HG03039 (cell line): ENCODE measurements at regions not wholly inside any gene's neighbourhood (a gene's known extent, or its start where the extent isn't known, plus 50 kb on each side); places are given as distances from the start of the nearest gene placed in this dataset.

Source experiments
- ATAC-seq: cut with Tn5 transposase; IDR thresholded peaks from one replicate; pipeline ENCODE4 v1.9.1; 2021; ENCODE audit warnings: mild to moderate bottlenecking, moderate library complexity; ENCODE audit not compliant: unreplicated experiment

- ATAC-seq: no peak
Observed at GRCh38 chr10:110373857-110374654, 69.3 kb upstream of the SMNDC1 start.

DNA sequence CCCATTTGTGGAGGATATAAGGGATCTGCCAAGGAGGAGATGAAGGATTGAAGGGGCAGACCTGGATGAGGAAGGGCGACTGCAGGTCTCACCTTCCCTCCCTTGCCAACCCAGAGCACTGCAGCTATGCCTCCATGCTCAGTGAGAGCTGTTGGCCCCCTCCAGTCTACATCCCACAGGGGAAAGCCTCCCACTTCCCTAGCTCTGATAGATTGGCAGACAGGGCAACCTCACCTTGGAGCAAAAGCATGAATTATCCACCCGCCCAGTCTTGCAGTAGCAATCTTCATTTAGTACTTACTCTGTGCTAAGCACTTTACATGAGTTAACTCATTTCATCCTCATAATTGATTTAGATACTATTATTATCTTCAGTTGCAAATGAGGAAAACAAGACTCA, 70.4 kb upstream of the SMNDC1 start:
- no peak for ATAC-seq

GRCh38 chr10:110376021-110376766, 71.5 kb upstream of the SMNDC1 start:
- no peak for ATAC-seq

DNA sequence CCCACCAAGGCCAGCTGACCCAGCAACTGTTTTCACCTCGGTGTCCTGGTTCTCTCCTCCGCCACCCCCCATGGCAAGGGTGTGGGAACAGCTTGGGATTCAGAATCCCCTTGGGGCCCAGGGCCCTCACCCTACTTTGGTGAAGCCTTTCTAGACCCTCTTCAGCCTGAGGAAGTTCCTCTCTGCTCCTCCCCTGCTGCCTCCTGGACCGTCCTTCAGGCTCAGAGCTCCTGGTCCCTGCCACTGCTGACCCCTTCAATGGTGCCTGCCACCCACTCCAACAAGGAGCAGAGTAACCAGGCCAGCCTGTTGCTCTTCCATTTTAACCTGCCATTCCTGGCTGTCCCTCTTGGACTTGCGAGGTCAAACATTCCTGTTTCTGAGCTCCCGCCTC, 72.0 kb upstream of the SMNDC1 start:
- ATAC-seq: no peak

DNA sequence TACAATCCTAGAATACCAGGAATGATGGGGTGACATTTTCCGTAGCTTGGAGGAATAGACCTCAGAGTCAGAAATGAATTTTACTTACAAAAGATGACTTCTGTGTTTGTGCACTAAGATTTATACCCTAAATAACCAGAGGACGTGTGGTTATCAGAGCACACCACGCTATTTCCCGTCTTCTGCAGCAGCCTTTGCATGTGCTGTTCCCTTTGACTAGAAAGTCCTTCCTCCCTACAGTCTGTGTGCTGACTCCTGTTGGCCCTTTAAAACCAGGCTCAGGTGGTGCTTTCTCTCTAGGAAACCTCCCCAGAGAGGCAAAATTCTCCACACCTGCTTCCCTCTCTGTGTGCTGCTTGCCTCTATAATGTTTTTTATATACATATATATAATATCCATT, 73.3 kb upstream of the SMNDC1 start:
- ATAC-seq: no peak

GRCh38 chr10:110378533-110379108, 73.9 kb upstream of the SMNDC1 start:
- no peak for ATAC-seq

DNA sequence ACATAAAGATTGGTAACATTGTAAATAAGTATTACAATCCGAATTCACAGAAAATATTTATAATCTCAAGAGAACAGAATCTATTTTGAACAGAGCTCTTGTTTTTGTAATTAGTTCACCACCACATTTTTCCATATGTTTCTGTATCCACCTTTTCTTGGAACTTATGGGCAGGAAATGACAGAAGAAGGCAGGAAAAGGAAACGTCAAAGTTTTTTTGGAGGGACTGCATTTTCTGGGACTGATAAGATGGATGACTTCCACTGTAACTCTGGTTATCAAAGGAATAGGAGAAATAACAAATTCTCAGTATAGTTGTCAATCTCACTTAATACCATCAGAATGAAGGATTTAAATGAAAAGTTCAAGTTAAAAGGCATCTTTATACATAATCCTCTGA, 75.1 kb upstream of the SMNDC1 start:
- ATAC-seq: no peak

- ATAC-seq: no peak
Observed at GRCh38 chr10:110380293-110380692, 75.6 kb upstream of the SMNDC1 start.

DNA sequence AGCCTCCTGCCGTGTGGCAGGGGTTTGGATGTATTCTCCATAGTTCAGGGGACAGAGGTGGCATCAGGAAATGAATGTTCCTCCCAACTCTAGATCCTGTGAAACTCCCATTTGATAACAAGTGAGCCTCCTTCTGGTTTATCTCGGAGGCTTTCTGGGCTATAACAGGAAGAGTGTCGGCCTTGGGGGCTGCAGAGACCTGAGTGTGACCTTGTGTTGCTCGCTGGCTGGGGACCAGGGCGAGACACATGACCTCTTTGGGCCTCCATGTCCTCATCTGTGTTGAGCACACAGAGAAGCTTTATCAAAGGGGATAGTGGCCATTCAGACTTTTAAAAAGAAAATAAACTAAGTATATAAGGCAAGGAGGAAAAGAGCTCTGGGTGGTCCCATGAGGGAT, 78.0 kb upstream of the SMNDC1 start:
- no peak for ATAC-seq

DNA sequence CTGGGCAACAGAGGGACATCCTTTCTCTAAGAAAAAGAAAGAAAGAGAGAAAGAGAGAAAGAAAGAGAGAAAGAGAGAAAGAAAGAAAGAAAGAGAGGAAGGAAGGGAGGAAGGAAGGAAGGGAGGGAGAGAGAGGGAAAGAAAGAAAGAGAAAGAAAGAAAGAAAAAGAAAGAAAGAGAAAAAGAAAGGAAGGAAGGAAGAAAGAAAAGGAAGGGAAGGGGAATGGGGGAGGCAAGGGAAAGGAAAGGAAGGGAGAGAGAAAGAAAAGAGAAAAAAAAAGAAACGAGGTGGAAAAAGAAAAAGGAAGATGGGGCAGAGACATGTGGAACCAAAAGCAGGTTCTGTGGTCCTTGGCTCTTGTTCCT, 82.9 kb upstream of the SMNDC1 start:
- no peak for ATAC-seq

GRCh38 chr10:110387983-110388686, 83.4 kb upstream of the SMNDC1 start:
- peak; percentile 77 for ATAC-seq

DNA sequence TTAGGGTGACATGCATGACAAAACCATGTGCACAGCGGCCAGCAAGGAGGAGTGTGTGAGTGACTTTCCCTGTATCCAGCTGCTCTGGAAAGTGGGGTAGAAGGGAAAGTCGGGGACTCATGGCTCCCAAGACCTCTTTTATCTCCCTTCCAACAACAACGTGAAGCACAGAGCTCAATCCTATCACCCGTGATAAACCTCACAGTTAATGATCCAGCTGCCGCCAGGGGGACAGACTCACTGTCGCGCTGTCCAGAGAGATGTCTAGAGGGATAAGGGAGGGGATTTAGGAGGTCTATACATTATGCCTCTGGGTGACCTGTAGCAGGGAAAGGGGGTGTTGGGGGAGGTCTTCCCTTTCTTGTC, 84.0 kb upstream of the SMNDC1 start:
- no peak for ATAC-seq

- ATAC-seq: no peak
Observed at GRCh38 chr10:110389255-110389654, 84.5 kb upstream of the SMNDC1 start.

DNA sequence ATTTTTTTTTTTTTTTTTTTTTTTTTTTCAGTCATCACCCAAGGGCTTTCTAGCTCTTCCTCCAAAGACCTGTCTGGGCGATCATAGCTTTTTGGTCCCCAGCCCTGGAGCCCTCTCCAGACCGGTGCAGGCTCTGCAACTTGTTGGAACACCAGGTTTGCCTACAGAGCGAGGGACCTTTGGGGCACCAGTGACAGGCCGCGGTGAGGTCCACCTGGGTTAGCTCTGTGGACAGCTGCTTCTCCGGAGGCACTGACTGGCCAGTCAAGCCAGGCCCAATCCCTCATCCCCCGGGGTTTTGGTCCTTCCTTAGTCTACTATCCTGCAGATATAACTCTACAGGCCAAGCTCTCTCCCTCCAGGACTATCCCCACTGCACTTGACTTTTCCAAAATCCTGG, 86.8 kb upstream of the SMNDC1 start:
- no peak for ATAC-seq

- ATAC-seq: no peak
Observed at GRCh38 chr10:110392121-110392520, 87.4 kb upstream of the SMNDC1 start.

DNA sequence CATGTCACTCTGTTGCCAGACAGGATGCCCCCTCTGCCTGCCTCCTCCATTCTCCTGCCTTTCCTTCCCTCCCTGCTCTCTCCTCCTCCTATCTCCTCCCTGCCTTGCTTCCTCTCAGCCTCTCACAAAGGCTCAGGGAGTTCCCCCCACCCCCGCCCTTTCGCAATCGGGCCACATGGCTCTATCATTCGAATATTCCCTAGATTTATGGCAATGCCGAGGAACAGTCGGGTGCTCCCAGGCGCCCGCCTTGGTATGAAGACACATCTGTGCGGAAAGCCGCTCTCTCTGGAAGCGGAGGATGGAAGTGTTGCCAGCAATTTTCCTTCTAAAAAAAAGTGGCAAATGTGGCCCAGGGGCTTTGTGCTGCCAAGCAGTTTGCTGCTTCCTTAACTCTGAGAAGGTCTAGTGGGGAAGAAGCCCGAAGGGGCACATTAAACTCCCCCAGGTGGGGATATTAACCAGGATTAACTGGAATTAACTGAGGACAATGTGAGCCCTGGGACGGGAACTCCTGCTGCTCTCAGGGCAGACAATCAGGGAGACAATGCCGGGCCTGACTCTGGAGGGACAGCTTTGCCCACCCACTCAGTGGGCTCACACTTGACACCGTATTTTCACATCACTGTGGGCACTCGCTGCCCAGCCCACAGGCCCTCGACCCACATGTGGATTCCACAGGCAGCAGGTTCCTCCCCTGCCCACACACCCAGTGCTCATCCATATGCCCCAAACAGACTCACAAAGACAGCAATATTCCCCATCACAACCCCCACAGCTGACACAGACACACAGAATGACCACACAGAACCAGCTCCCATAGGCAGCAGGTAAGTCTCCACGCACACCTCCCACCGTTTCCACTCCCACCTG, 88.4 kb upstream of the SMNDC1 start:
- no peak for ATAC-seq

DNA sequence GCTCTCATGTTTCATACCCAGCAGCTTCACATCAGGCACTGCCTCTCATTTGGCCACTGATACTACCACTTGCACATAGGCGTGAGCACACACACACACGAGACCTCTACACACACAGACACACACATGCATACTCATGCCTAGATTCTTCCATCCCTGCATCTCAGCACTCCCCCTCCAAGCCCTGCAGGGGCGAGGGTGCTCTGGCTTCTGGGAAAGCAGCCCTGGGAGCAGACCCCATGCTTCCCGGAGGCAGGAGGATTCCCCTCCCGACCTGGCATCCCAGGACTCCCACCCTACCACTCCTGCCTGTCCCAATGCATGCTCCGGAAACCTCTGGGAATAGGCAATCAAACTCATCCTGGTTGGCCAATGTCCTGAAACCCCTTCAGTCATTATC, 89.1 kb upstream of the SMNDC1 start:
- no peak for ATAC-seq

DNA sequence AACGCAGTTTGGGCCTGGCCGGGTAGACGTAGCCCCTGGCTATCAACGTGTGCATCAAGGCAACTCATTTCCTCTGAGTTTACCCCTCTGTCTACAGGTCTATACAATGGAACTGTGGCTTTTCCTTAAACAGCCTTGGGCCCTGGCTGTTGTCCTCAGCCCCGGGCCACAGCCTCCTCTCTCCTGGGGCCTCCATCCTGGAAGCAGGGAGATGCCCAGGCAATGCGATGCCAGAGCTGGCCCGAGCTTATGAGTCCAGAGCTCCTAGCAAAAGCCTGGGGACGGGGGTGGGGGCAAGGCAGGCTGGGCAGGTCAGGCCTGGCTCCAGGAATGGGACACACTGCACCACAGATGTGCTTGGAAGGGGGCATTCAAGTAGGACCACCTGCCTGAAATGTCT, 89.6 kb upstream of the SMNDC1 start:
- ATAC-seq: no peak

DNA sequence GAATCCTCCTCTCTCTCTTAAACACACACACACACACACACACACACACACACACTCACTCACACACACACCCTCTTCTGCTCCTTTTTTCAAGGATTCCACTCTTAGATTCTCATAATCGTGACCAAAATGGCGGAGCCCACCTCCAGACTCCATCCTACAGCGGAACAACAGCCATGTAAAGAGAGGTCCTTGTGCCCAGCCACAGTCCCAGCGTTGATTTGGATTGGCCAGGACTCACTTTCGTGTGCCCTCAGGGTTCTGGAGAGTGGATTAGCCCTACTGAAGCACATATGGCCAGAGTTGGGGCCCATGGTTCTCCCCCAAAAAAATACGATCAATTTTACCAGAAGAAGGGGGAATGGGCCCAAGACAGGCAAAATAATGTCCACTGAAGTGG, 90.2 kb upstream of the SMNDC1 start:
- no peak for ATAC-seq

DNA sequence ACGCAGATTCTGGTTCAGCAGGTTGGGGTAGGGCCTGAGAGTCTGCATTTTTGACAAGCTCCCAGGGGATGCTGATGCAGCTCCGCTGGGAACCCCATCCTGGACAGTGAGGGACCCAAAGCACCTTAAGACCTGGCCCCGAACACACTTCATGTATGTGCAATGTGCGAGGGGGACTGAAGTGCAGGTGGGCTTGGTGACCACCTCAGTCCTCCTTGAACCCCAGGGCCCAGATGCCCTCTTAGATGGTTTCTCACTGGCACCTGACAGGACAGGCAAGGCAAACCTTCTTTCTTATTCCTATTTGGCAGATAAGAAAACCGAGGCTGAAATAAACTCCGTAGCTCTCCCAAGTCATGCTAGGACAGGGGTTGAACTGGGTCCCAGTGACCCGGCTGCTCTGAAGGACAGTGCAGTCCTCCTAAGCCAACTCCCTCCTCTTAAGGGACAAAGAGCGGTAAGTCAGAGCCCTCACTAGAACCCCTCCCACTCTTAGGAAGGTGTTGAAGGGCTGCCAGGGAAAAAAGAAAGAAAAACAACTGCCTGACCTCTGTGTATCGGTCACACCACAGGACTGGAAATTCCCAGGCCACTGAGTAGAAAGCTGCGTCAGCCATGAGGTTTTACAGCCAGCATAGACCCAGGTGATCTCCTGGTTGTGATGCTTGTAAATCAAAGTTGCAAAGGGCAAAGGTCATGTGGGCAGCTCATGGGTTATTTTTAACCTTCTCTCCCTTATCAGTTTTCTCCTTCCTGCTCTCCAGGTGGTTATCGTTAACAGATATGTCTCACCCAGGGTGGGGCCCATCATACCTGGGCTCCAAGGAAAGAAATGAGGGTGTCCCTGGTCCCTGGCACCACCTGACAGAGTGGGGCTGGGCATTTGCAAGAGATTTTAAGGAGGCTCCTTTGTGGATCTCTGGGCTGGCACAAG, 90.9 kb upstream of the SMNDC1 start:
- peak; percentile 84 for ATAC-seq
